DOHH2 (cell line): ENCODE measurements at regions not wholly inside any gene's neighbourhood (a gene's known extent, or its start where the extent isn't known, plus 50 kb on each side); places are given as distances from the start of the nearest gene placed in this dataset.

Experiments used
- CTCF ChIP-seq: fragments of 200-600 bp; sonication (generic); IDR thresholded peaks from one replicate; pipeline ENCODE4 v1.5.1; 2014; ENCODE audit warnings: antibody characterized with exemption, mild to moderate bottlenecking, low read depth, low read length; ENCODE audit not compliant: poor library complexity, severe bottlenecking
- EZH2phosphoT487 ChIP-seq: fragments of 200-600 bp; sonication (generic); IDR thresholded peaks from 2 replicates; pipeline ENCODE4 v1.6.1; 2017; ENCODE audit warnings: borderline replicate concordance, mild to moderate bottlenecking, antibody characterized with exemption, low read length, moderate library complexity, mixed read lengths

- no peak for TF ChIP-seq CTCF
- TF ChIP-seq EZH2phosphoT487: no peak
Measured at GRCh38 chr20:7257692-7258466, 490.4 kb downstream of the BMP2 start.
